ENCODE measurements at regions not wholly inside any gene's neighbourhood (a gene's known extent, or its start where the extent isn't known, plus 50 kb on each side); places are given as distances from the start of the nearest gene placed in this dataset.

DNA sequence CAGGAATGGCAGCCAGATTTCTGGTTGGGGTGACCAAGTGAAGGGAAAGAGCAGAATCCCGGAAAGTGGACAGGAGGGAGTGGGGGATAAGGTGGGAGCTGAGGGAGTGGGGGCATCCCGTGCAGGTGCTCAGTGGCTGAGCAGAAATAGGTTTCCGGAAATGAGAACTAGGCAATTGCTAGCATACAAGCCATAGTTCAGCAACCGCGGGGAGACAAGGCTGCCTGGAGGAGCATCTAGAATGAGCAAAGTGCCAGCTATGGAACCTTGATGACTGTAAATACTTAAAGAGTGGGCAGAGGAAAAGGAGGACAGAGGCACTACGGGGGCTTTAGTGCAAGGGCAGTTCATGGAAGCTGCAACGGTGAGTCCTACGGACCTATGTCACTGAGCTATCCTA is 220.2 kb downstream of the BCL11A start:
- DNase-seq (no peak), ATAC-seq (no peak)
- intact Hi-C loops (cut with DNase I, micrococcal nuclease): no loop called here

DNA sequence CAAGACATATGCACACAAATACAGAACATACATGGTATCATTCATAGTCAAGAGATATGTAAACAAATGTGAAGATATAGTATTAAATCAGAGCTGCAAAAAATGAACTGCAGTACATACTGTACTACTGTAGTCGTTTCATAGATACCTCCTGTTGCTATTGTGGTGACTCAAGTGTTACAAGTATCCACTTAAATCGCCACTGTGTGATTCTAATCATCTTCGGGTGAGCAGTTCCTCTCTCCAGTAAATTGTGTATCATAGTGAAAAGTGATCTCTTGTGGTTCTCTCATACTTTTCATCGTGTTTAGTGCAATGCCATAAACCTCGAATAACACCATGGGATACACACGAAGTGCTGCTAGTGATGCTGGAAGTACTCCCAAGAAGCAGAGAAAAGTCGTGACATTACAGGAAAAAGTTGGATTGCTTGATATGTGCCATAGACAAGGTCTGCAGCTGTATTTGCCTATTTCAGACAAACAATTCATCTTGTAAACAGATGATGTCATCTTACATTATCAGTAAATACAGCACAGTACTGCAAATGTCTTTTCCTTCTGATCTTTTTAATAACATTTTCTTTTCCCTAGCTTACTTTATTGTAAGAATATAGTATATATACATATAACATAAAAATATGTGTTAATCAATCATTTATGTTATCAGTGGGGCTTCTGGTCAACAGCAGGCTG is 222.2 kb downstream of the BCL11A start:
- ATAC-seq (no peak), DNase-seq (no peak)
- intact Hi-C loops (cut with DNase I, micrococcal nuclease): no loop called here

DNA sequence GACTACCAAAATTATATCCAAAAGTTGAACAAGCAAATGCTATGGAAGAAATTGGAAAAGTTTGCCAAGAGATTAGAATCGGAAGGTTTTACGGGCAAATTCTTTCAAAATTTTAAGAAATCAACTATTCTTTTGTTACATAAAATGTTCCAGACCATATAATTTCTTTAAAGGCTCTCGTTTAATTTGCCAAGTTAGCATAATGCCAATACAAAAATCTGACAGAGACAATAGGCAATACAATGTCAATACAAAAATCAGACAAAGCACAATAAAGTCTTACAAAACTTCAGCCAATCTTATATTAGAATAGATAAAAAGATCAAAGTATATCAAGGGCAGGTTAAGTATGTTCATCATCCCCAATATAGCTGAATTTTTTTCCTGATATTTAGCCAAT is 224.2 kb downstream of the BCL11A start:
- DNase-seq: no peak
- no peak for ATAC-seq
- intact Hi-C loops (cut with DNase I, micrococcal nuclease): no loop called here

DNA sequence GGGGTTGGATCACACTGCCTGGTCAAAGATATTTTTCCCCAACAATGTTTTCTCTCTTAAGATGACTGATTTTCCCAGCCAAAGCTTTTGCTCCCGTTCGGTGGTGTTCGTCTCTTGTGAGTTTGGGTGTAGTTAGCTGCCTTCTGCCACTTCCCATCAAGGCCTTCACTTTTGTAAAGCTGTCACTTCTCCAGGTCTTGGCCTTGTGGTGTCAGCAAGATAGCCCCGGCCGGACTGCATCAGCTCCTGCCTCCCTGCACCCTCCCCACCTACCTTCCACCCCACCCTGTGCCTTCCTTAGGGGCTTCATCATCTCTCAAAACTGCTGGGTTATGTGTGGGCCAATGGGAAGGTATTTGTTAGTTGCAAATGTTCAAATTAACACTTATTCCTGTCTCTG is 228.9 kb downstream of the BCL11A start:
- ATAC-seq (no peak), DNase-seq (no peak)
- intact Hi-C loops (cut with DNase I, micrococcal nuclease): no loop called here

DNA sequence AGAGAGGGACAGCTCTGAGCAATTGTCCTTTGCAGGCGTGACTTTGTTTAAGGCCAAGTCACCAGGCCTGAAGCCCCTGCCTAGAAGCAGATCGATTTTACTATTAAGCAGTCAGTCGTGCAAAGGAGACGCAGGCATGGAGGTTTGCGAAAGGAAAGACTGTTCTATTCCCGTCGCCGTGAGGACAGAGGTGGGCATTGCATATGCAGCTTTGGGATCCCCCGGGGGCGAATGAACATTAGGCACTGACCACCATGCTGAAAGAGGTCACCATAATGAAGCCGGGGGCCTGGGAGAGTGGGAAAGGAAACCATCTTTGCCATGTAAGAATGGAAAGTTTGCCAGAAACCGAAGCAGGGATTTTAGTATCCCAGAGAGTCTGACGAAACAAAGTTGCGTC is 231.6 kb downstream of the BCL11A start:
- ATAC-seq: no peak
- intact Hi-C loops (cut with DNase I, micrococcal nuclease): no loop called here
- no peak for DNase-seq

DNA sequence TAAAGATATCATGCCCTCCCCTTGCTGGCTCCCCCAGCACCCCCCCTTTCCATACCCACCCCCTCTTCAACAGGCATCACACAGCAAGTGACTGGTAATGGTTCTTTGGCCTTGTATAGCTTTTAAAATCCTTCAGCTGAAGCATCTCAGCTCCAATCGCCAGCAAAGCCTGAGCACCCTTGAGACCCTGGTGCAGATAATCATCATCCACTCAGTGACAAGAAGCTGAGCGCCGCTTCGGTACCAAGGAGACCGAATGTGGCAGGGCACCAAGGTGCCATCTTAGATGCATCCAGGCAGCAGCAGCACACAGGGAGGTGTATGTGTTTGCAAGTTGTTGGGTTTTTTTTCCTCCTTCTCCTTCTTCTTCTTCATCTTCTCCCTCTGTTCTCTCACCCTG is 232.7 kb downstream of the BCL11A start:
- intact Hi-C loops (cut with DNase I, micrococcal nuclease): no loop called here
- ATAC-seq (no peak), DNase-seq (no peak)

DNA sequence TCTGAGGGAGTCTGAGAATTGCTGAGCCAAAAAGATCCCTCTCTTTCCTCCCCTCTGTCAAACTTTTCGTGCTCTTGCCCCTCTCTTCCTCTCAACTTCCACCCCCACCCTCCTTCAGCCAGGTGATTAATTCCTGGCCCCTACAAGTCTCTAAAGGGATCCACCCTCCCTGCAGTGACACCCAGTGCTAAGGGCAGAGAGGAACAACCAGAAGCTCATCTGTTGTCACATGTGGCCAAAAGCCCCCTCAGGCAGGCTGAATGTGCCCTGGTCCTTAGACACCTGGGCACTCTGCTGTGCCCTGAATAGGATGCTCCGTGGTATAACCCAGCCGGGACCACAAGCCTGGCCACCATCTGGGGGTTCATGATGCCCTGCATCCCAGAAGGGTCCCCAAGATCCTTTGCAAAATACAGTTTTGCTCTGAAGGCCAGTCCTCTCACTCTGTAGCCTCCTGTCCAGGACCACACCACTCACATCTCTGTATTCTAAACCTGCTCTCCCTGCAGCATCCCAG is 234.4 kb downstream of the BCL11A start:
- no peak for DNase-seq
- ATAC-seq: no peak
- intact Hi-C loops (cut with DNase I, micrococcal nuclease): no loop called here

DNA sequence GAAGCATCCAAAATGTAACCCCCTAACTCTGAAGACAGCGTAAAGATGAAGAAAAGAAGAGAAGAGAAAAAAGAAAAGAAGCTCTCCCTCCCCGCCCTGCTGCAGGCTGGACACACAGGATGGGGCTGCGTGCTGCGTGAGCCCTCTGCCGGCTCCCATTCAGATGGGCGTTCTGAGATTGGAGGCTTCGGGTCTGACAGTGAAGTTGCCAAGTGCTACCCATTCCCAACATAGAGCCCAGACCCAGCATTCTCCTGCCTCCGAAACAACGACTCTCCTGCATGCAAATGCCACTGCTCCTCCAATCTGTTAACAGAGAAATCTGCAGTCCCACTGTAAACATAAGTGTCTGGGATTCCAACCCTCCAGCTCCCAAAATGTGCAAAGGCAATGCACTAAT is 234.9 kb downstream of the BCL11A start:
- ATAC-seq (no peak), DNase-seq (no peak)
- intact Hi-C loops (cut with DNase I, micrococcal nuclease): no loop called here

DNA sequence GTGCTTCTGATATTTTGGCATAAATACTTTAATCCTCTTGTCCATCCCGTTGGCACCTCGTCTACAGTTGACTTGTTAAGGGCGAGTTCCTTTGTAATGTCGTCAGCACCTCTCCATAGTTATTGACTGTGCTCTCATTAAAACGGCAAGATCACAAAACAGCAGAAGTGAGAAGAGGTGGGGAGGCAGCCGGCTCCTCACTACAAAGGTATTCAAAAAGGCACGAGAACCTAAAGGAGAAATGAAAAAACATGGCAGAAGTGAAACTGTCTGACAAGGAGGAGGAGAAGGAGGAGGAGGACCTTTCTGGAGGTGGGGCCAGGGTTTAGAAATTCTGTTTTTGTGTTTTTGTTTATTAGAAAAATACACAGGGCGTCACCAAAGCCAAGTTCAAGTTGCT is 235.6 kb downstream of the BCL11A start:
- intact Hi-C loops (cut with DNase I, micrococcal nuclease): no loop called here
- no peak for ATAC-seq
- no peak for DNase-seq

DNA sequence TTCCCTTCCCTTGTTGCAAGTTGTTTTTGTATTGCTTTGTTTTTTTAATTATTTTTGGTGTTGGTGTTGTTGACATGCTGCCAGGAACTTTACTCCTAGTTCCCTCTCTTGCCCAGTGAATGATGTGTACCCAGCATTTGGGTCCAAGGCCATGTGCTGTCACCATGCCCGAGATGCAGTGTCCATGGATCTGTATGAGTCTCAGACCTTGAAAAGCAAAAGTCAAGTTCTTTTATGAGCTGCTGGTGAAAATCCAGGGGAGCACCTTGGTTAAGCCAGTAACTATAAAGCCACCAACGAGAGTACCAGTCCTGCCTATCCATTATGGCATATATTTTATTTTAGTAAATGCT is 236.4 kb downstream of the BCL11A start:
- intact Hi-C loops (cut with DNase I, micrococcal nuclease): no loop called here
- ATAC-seq: no peak
- DNase-seq: no peak

DNA sequence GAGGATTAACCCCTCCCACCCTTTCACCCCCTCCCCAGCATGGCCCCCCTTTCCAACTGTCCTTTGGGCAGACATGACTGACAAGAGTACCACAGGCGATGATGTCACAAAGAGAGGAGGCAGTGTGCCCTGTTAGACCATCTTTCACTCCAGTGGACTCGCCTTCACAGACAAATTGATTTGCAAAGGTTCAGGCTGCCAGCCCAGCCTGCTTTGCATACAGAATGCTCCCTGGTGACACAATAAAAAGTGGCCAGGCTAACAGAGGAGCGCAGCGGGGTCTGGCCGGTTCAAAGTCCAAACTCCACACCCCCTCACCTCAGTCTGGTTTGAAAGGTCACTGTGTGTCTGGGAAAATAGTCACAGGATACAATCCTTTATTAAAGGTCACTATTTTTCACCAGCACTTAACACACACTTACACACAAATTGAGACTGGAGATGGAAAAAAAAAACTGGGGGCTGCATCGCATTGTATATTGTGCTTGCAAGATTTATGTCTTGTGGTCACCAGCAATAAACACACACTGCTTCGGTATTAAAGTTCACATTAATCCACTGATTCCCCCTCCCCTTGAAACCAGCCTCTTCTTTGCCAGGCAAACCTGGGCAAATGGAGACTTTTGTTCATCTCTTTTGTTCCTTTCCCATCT is 236.9 kb downstream of the BCL11A start:
- DNase-seq (no peak), ATAC-seq (peak; percentile 69)
- intact Hi-C loops (cut with DNase I, micrococcal nuclease): no loop called here

DNA sequence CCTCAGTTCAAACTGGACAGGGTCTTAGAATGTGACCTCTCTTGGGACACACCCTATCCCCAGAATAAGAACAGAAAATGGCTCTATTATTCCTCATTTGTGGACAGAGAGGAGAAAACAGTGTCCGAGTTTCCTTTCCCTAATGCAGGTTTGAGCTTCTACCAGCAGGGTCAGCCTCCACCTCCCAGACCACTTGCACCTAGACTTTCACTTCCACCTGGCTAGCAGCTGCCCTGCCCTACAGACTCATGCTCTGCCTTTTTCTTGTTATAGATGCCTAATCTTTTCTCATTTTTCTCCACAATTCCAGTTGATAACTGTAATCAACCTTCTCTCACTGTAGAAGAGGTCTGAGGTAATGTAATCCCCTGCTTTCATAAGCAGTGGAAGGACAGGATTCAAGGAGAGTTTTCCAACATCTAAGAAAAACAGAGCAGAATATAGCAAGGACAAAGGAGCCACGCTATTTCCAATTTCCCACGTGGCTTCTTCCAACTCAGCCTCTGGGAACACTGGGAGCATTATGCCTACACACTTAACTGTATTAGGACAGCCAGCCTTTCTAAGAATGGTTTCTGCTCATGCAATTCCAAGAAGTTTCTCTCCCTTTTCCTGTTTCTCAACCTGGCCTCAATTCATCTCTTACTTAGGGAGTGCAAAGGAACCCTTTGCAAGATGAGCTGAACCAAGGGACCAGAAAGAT is 239.8 kb downstream of the BCL11A start:
- DNase-seq (no peak), ATAC-seq (no peak)
- intact Hi-C loops (cut with DNase I, micrococcal nuclease): no loop called here

DNA sequence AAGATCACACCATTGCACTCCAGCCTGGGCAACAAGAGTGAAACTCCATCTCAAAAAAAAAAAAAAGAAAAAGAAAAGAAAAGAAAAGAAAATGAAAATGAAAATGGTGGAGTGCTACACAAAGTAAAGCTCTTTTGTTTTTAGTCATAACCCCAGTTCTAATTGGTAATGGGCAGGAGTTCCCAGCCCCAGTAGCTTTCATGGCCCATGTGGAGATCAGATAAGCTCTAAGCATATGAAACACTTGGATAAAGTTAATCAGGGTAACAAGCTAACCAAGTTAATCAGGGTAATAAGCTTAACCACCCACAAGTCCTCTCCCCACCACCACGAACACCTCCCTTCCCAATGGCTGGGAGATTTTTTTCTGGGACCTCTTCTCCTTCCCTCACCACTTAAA is 240.8 kb downstream of the BCL11A start:
- no peak for ATAC-seq
- intact Hi-C loops (cut with DNase I, micrococcal nuclease): no loop called here

DNA sequence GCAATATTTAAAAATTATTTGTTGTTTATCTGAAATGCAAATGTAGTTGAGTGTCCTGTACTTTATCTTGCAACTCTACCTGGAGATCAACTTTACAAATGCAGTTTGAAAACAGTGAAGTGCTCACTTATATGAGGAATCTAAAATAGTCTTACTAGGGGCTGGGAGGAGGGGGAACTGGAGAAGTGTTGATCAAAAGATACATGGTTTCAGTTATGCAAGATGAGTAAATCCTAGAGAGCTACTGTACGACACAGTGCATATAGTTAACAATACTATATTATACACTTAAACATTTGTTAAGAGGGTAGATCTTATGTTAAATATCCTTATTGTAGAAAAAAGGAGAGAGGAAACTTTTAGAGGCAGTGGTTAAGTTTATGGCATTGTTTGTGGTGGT is 241.9 kb downstream of the BCL11A start:
- no peak for DNase-seq
- ATAC-seq: no peak
- intact Hi-C loops (cut with DNase I, micrococcal nuclease): no loop called here

More for the DNA sequence above, 240.8 kb downstream of the BCL11A start:
- no peak for DNase-seq

DNA sequence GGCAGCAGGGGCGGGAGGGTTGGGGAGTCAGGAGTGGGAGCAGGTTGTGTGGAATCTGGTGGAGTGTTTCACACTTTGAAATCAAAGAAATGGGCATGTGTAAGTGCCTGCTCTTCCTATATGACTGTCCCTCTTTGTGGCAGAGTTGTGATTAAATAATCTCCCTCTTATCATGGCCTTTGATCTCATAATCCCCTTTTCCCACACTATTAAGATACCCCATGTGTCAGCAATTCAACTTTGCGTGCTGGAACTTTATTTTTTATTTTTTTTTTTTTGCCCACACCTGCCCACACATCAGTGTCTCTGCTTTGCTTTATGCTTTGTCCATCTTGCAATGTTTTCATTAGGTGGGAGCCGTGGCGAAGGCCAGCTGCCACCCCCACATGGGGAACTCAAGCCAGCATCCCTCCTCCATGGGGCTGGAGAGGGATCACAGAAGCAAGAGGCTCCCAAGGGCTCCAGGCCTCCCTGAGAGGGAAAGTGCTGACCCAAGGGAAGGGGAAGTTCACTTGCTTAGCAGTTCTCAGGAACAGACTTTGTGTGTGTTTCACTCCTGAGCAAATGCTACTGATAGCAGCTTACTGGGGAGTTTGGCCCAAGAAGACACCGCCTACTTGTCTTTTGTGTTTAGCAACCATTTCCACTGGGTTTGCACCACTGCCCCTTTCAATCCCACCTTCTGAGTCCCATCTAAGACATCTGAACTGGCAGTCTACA is 243.4 kb downstream of the BCL11A start:
- ATAC-seq (no peak), DNase-seq (no peak)
- intact Hi-C loops (cut with DNase I, micrococcal nuclease): no loop called here

DNA sequence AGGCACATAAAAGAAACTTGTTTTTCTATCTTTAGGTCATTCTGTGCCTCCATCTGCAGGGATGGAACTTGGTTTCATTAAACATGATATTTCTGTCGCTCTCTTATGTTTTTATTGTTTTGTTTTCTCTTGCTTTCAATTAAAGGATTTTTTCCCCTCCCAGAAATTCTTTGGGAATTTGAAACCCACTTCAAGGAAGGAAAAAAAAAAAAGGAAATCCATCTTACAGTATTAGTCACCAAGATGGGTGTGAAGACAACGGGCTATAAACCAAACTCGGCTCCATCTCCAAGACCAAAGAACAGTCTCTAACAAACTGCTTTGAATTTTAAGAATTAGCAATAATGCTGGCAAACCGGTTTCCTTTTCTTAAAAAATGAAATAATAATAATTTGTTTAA is 244.1 kb downstream of the BCL11A start:
- intact Hi-C loops (cut with DNase I, micrococcal nuclease): no loop called here
- no peak for DNase-seq
- ATAC-seq: no peak

DNA sequence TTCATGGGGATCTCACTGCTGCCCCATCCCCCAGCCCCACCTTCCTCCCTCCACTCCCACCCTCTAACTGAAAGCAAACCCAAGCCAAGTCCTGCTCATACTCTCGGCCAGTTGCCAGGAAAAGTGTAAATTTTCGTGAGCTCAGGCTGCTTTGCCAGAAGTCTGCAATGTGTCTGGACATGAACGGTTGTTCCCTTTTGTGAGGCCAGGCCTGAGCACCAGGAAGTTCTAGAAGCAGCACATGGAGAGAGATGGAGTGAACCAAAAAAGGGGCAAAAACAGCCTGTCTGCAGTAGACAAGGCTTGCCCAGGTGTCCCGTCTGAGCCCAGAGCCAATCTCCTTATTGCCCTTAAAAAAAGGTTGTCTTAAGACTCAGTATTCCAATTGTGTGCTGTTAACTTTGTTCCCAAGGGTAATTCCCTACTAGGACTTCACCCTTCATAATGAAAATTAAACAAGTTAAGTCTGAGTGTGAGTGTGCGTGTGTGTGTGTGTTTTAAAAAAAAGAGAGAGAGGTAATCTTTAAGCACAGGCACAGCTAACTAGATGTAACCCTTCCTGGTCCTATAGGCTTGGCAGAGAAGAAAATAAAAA is 247.1 kb downstream of the BCL11A start:
- intact Hi-C loops (cut with DNase I, micrococcal nuclease): no loop called here
- ATAC-seq (peak; percentile 83), DNase-seq (peak; percentile 43 to 54)

DNA sequence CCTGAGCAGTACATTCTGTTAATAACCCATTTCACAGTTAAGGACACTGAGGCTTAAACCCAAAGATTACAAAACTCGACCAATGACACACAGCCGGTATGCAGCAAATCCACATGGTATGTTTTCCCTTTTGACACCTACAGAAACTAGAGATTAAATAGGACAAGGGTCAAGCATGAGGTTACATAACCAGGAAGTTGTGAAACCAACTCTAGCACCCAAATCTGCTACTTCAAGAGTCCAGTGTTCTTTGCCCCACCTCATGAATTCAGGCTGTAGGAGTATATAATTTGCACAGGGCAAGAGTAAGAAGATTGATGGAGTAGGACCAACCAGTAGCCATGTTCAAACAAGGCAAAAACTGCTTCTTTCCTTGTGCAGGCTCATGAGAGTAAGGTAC is 249.8 kb downstream of the BCL11A start:
- intact Hi-C loops (cut with DNase I, micrococcal nuclease): no loop called here
- DNase-seq: no peak

DNA sequence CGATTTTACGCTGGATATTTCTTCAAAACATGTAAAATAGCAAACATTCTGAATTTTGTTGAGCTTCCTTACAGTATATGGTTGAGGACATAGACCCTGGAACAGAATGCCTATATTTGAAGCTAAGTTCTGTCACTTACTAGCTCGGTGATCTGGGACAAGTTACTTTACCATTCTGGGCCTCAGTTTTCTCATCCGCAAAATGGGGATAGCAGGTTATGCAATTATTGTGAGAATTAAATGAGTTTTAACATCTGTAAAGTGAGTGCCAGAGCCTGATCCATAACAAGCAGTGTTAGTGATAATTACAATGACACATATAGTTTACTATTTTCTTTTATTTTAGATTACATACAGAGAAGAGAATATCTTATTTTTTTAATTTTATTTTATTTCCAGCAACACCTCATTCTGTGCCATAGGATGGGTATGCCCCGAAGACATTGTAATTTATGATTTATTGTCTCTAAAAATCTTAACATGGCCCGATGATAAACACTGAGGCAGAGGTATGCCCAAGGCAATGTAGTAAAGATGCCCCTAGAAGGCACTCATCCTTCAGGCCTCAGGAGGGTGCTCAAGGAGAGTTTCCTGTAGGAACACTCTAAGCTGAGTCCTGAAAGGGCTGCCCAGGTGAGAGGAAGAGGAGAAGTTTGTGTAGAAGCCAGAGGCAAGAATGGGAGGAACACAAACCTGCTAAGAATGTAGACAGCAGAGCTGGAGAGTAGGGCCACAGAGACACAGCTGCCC is 250.9 kb downstream of the BCL11A start:
- no peak for DNase-seq
- no peak for ATAC-seq
- intact Hi-C loops (cut with DNase I, micrococcal nuclease): no loop called here

More for the DNA sequence above, 249.8 kb downstream of the BCL11A start:
- ATAC-seq: peak; percentile 31

All from left colon (tissue), 2 donors.